K562 (cell line): ENCODE measurements at regions not wholly inside any gene's neighbourhood (a gene's known extent, or its start where the extent isn't known, plus 50 kb on each side); places are given as distances from the start of the nearest gene placed in this dataset.

Experiments
- ATAC-seq: fragments of 200-7000 bp; cut with Tn5 transposase; 3 replicates; pipeline ENCODE4 v1.9.1; 2020; ENCODE audit warnings: moderate library complexity
- BruUV-seq: library from RNA; stranded (reverse); fragments of 400-500 nt; replicated peaks from 2 replicates; lab custom pipeline; 2021; lab: Mats Ljungman, UMichigan
- CTCF ChIA-PET: fragments of 300-600 bp; formaldehyde crosslinking; extraction: SDS; loops from one replicate; lab custom pipeline; 2021; ENCODE audit warnings: low intra/inter-chr PET ratio; lab: Yijun Ruan, JAX
- POLR2A ChIA-PET: fragments of 300-600, 350-650 bp; sonication (Branson Sonifier 250); formaldehyde crosslinking; extraction: SDS; loops from one replicate; lab custom pipeline; 2021; ENCODE audit warnings: antibody characterized with exemption, inconsistent platforms; lab: Yijun Ruan, JAX
- DNase-seq, 4 experiments: peaks; one replicate each; pipeline versions ENCODE4 v3.0.0 to v3.0.0-alpha.2; 2011 to 2018; ENCODE audit warnings: low spot score in 3 of 4, mixed read lengths in 3 of 4; ENCODE audit errors: extremely low read depth in 1 of 4
- FAIRE-seq: peaks from 2 replicates; lab custom pipeline; 2011; peaks lifted over from hg19 to GRCh38; lab: Jason Lieb, UNC
- H2AFZ ChIP-seq: 2 replicates; pipeline ENCODE4 v1.6.0; 2011; ENCODE audit warnings: low read depth, low read length, control low read depth, inconsistent platforms
- H3K27ac ChIP-seq: fragments of 200-600 bp; 3 replicates; pipeline ENCODE4 v1.8.0; 2011; ENCODE audit warnings: low read depth, mild to moderate bottlenecking, control low read depth, inconsistent platforms, low read length, moderate library complexity, mixed read lengths; ENCODE audit errors: extremely low read depth
- H3K27me3 ChIP-seq, 2 experiments: fragments of 300-600 bp in 1 of 2; 2 replicates in 1 of 2; 3 replicates in 1 of 2; pipeline versions ENCODE4 v1.6.0 to v1.8.0; 2011; ENCODE audit warnings: inconsistent platforms in 2 of 2, low read length in 2 of 2, mild to moderate bottlenecking in 1 of 2, mixed read lengths in 1 of 2, moderate library complexity in 1 of 2; ENCODE audit not compliant: control insufficient read depth in 2 of 2, insufficient read depth in 2 of 2
- H3K36me3 ChIP-seq: fragments of 300-600 bp; 3 replicates; pipeline ENCODE4 v1.8.0; 2011; ENCODE audit warnings: mild to moderate bottlenecking, low read length, inconsistent platforms; ENCODE audit not compliant: control insufficient read depth, insufficient read depth
- H3K4me1 ChIP-seq, 2 experiments: fragments of 200-600 bp in 1 of 2; replicated peaks in 1 of 2; 2 replicates in 1 of 2; 3 replicates in 1 of 2; pipeline versions ENCODE4 v1.5.1 to v1.8.0; 2011; ENCODE audit warnings: inconsistent platforms in 2 of 2, low read length in 2 of 2, mild to moderate bottlenecking in 1 of 2, mixed read lengths in 1 of 2, moderate library complexity in 1 of 2; ENCODE audit not compliant: control insufficient read depth in 2 of 2, insufficient read depth in 2 of 2
- H3K4me2 ChIP-seq: 2 replicates; pipeline ENCODE4 v1.6.1; 2011; ENCODE audit warnings: low read length, control low read depth, inconsistent platforms, mixed read lengths; ENCODE audit not compliant: insufficient read depth
- H3K4me3 ChIP-seq: fragments of 200-600 bp; sonication (generic), shearing (Covaris generic); 2 replicates; pipeline ENCODE4 v1.5.1; 2016; ENCODE audit warnings: control low read depth, inconsistent platforms
- H3K79me2 ChIP-seq: fragments of 200-600 bp; 3 replicates; pipeline ENCODE4 v1.8.0; 2011; ENCODE audit warnings: low read length, inconsistent platforms; ENCODE audit not compliant: control insufficient read depth, insufficient read depth
- H3K9ac ChIP-seq, 2 experiments: 2 replicates each; pipeline versions ENCODE4 v1.6.0 to v1.6.1; 2011; ENCODE audit warnings: low read depth in 2 of 2, low read length in 2 of 2, control low read depth in 1 of 2, inconsistent platforms in 1 of 2, mild to moderate bottlenecking in 1 of 2, mixed read lengths in 1 of 2; ENCODE audit not compliant: insufficient read depth in 1 of 2
- H3K9me1 ChIP-seq: one replicate; pipeline ENCODE4 v1.6.0; 2011; ENCODE audit warnings: inconsistent platforms, mild to moderate bottlenecking, low read length, moderate library complexity; ENCODE audit not compliant: control insufficient read depth, insufficient read depth
- H3K9me3 ChIP-seq: replicated peaks from 2 replicates; pipeline ENCODE4 v1.5.1; 2011; ENCODE audit warnings: low read depth, low read length, inconsistent platforms; ENCODE audit not compliant: control insufficient read depth, insufficient read depth
- H4K20me1 ChIP-seq: replicated peaks from 2 replicates; pipeline ENCODE4 v1.6.1; 2011; ENCODE audit warnings: low read length, inconsistent platforms, mixed read lengths; ENCODE audit not compliant: control insufficient read depth, insufficient read depth
- KDM5B ChIP-seq: fragments of 200-600 bp; sonication (generic); IDR thresholded peaks from 2 replicates; pipeline ENCODE4 v1.6.1; 2012; ENCODE audit warnings: low read depth, mild to moderate bottlenecking, moderate library complexity, low read length, control low read depth, inconsistent platforms; ENCODE audit not compliant: insufficient replicate concordance
- MEIS2 ChIP-seq: fragments of 450-650 bp; IDR thresholded peaks from 2 replicates; pipeline ENCODE4 v1.6.1; 2014; ENCODE audit warnings: mild to moderate bottlenecking; ENCODE audit not compliant: partially characterized antibody
- WGBS: fragments of 100-300 bp; shearing (Covaris generic); methylation state at CpG from one replicate; pipeline ENCODE4 v1.1.6; 2016; ENCODE audit warnings: low coverage, mixed read lengths; ENCODE audit not compliant: insufficient coverage; ENCODE audit errors: missing lambda C conversion rate; 5-methylcytosine and 5-hydroxymethylcytosine counted together
- in situ Hi-C: fragments of 300-500 bp; cut with MboI; formaldehyde crosslinking; loops from 4 replicates; pipeline ENCODE4 v1.15.0; 2018; ENCODE audit warnings: inconsistent platforms, mixed read lengths
- intact Hi-C: fragments of 100-400 bp; cut with micrococcal nuclease; formaldehyde crosslinking; loops from 2 replicates; pipeline ENCODE4 v1.14.2; 2022
- TF ChIP-seq, protein P1 (sequence below), 2 experiments: IDR thresholded peaks in 1 of 2; conservative IDR thresholded peaks in 1 of 2; 2 replicates each; pipeline ENCODE4 v1.6.1; 2016; ENCODE audit warnings: low read depth in 2 of 2, mild to moderate bottlenecking in 1 of 2, missing compliant biosample characterization in 1 of 2, missing genetic modification characterization in 1 of 2, moderate library complexity in 1 of 2
- TF ChIP-seq, protein P2 (sequence below): fragments of 450-650 bp; IDR thresholded peaks from 2 replicates; pipeline ENCODE4 v1.6.1; 2016
- TF ChIP-seq, protein P3 (sequence below): IDR thresholded peaks from 2 replicates; pipeline ENCODE4 v1.6.1; 2011; ENCODE audit warnings: borderline replicate concordance, low read depth, mild to moderate bottlenecking, moderate library complexity, low read length; ENCODE audit not compliant: insufficient read depth, poor library complexity, severe bottlenecking
- TF ChIP-seq, protein P4 (sequence below), 2 experiments: IDR thresholded peaks; 2 replicates each; pipeline ENCODE4 v1.6.1; 2011; ENCODE audit warnings: borderline replicate concordance in 1 of 2, control low read depth in 1 of 2, low read depth in 1 of 2, low read length in 1 of 2, mild to moderate bottlenecking in 1 of 2, mixed read lengths in 1 of 2, moderate library complexity in 1 of 2; ENCODE audit not compliant: insufficient read depth in 1 of 2, insufficient read length in 1 of 2, poor library complexity in 1 of 2, severe bottlenecking in 1 of 2; ENCODE audit errors: extremely low read depth in 1 of 2

DNA sequence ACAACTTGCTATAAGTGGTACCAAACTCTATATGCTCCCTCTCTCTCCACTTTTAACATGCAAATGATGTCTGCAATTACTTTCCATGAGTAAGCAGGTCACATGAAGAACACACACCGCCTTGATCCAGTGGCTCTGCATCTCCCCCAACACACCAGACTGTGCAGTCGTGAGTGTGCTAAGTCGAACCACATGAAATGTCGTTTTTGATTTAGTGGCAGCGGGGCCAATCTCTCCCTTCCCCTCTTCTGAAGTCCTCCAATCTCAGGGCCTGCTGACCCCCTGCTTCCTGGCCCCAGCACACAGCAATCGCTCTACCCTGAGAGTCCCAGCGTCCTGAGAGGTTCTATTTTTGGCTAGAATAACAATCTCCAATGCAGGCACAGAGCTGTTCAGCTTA, 312.5 kb downstream of the SHQ1 start:
- in situ Hi-C loops = no loop called here
- peak; percentile 60 for ATAC-seq

More for the DNA sequence above, 312.5 kb downstream of the SHQ1 start:
- H4K20me1 ChIP-seq = no peaks in the 10 kb centered on the region
- 25% methylated on average over 5 of the region's 7 CpGs for WGBS
- no peak for DNase-seq
- H2AFZ ChIP-seq = 0 out of 2 replicates have a peak overlapping the region, but pooled peaks have one; percentile 9
- no peak overlapping the region for H3K27ac ChIP-seq
- no peak overlapping the region for H3K4me2 ChIP-seq
- TF ChIP-seq, protein P1, sequence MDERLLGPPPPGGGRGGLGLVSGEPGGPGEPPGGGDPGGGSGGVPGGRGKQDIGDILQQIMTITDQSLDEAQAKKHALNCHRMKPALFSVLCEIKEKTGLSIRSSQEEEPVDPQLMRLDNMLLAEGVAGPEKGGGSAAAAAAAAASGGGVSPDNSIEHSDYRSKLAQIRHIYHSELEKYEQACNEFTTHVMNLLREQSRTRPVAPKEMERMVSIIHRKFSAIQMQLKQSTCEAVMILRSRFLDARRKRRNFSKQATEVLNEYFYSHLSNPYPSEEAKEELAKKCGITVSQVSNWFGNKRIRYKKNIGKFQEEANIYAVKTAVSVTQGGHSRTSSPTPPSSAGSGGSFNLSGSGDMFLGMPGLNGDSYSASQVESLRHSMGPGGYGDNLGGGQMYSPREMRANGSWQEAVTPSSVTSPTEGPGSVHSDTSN (CRISPR knock-in tag; IDR thresholded peaks at IDR 0.05; ENCODE audit: low read depth) = no peak
- TF ChIP-seq, protein P1 (tag; conservative IDR thresholded peaks at IDR 0.05; ENCODE audit: low read depth) = peak; percentile 47; the same call in 1 of the 2 replicates
- TF ChIP-seq, protein P2, sequence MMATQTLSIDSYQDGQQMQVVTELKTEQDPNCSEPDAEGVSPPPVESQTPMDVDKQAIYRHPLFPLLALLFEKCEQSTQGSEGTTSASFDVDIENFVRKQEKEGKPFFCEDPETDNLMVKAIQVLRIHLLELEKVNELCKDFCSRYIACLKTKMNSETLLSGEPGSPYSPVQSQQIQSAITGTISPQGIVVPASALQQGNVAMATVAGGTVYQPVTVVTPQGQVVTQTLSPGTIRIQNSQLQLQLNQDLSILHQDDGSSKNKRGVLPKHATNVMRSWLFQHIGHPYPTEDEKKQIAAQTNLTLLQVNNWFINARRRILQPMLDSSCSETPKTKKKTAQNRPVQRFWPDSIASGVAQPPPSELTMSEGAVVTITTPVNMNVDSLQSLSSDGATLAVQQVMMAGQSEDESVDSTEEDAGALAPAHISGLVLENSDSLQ = peak; percentile 76
- TF ChIP-seq, protein P3, sequence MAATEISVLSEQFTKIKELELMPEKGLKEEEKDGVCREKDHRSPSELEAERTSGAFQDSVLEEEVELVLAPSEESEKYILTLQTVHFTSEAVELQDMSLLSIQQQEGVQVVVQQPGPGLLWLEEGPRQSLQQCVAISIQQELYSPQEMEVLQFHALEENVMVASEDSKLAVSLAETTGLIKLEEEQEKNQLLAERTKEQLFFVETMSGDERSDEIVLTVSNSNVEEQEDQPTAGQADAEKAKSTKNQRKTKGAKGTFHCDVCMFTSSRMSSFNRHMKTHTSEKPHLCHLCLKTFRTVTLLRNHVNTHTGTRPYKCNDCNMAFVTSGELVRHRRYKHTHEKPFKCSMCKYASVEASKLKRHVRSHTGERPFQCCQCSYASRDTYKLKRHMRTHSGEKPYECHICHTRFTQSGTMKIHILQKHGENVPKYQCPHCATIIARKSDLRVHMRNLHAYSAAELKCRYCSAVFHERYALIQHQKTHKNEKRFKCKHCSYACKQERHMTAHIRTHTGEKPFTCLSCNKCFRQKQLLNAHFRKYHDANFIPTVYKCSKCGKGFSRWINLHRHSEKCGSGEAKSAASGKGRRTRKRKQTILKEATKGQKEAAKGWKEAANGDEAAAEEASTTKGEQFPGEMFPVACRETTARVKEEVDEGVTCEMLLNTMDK = no peak
- TF ChIP-seq MEIS2 (peak; percentile 21), KDM5B (no peak)
- TF ChIP-seq, protein P4, sequence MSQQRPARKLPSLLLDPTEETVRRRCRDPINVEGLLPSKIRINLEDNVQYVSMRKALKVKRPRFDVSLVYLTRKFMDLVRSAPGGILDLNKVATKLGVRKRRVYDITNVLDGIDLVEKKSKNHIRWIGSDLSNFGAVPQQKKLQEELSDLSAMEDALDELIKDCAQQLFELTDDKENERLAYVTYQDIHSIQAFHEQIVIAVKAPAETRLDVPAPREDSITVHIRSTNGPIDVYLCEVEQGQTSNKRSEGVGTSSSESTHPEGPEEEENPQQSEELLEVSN (IDR thresholded peaks at IDR 0.05; ENCODE audit: borderline replicate concordance in 1 of 2, extremely low read depth in 1 of 2, insufficient read depth in 1 of 2, insufficient read length in 1 of 2, low read depth in 1 of 2, low read length in 1 of 2, poor library complexity in 1 of 2, severe bottlenecking in 1 of 2) = no peak
- intact Hi-C loops = no loop called here
- POLR2A ChIA-PET = interaction anchor here (0.6 kb wide), 1 partner anchor 88 kb away, joined by 3 read pairs; no protein-coding TSS in a partner anchor
- H3K27me3 ChIP-seq = no peaks in the 10 kb centered on the region
- no TSS peak for BruUV-seq
- no peaks in the 10 kb centered on the region for H3K79me2 ChIP-seq
- no peaks in the 10 kb centered on the region for H3K36me3 ChIP-seq
- no peak overlapping the region for H3K4me3 ChIP-seq
- CTCF ChIA-PET = no interaction called here
- H3K9ac ChIP-seq = peak overlapping the region in 1 of 2 experiments; percentile 30; a peak in 1 of 4 replicates
- H3K9me3 ChIP-seq = no peaks in the 10 kb centered on the region
- H3K9me1 ChIP-seq = no peaks in the 10 kb centered on the region
- no peak for FAIRE-seq
- H3K4me1 ChIP-seq = no peaks in the 10 kb centered on the region; a peak in 1 of 5 replicates
